GM12873 (cell line): ENCODE measurements at regions not wholly inside any gene's neighbourhood (a gene's known extent, or its start where the extent isn't known, plus 50 kb on each side); places are given as distances from the start of the nearest gene placed in this dataset.

Experiments
- TF ChIP-seq, protein P1 (sequence below): IDR thresholded peaks from 2 replicates; pipeline ENCODE4 v1.5.1; 2012; ENCODE audit warnings: low read depth, mild to moderate bottlenecking, moderate library complexity, low read length, control low read depth; ENCODE audit not compliant: insufficient read depth; ENCODE audit errors: missing control alignments

DNA sequence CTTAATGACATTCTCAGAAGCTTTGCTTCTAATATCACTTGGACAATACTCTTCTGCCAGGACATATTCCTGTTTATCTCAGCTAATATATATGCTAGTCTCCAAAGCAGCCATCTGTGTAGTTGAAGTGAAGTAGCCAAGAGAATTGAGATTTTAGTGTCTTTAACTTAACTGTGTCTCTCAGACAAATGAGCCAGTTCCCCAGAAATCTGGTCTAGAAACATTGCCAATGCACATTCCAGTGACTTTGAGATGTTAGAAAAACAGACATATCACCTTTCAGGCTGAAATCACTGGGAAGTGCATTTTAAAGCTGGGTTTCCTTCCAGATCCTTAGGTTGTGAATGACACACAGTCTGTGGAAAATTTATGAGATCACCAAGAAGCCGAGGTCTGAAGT is 114.6 kb downstream of the MTX3 start:
- TF ChIP-seq, protein P1, sequence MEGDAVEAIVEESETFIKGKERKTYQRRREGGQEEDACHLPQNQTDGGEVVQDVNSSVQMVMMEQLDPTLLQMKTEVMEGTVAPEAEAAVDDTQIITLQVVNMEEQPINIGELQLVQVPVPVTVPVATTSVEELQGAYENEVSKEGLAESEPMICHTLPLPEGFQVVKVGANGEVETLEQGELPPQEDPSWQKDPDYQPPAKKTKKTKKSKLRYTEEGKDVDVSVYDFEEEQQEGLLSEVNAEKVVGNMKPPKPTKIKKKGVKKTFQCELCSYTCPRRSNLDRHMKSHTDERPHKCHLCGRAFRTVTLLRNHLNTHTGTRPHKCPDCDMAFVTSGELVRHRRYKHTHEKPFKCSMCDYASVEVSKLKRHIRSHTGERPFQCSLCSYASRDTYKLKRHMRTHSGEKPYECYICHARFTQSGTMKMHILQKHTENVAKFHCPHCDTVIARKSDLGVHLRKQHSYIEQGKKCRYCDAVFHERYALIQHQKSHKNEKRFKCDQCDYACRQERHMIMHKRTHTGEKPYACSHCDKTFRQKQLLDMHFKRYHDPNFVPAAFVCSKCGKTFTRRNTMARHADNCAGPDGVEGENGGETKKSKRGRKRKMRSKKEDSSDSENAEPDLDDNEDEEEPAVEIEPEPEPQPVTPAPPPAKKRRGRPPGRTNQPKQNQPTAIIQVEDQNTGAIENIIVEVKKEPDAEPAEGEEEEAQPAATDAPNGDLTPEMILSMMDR, result no peak

DNA sequence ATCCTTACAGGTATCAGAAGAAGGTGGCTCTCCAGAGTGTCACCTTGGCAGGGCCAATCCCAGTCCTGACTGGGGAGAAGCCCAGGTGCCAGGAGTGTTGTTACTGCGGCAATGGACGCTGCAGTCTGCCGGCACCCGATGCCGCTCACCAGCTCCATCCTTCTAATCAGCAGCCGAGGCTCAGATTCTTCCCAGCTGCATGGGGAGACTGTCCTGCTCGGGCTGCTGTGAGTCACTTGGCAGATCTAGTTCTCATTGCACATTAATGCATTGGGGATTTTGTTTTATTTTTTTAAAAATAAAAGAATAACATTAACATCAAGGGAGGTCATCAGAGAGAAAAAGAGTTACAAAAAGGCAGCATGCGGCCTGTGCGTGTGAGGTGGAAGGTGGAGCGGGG is 115.8 kb downstream of the MTX3 start:
- TF ChIP-seq, protein P1, result no peak

DNA sequence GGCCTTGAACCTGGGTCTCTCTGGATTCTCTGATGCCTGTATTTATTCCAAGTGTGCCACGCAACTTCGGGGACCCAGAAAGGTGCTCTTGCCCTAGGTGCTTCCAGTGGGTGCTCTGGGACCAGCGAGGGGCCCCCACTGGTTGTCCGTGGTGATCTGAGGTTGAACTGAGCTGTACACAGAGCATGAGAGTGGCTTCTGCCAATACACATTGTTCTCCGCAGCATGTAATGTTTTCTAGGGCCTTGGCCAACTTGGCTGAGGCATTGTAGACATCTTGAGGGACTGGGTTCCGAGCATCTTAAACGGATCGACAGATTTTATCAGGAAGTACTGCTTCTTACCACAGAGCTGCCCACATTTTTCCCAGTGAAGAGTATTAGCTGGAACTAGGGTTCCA is 117.9 kb downstream of the MTX3 start:
- TF ChIP-seq, protein P1, result no peak

DNA sequence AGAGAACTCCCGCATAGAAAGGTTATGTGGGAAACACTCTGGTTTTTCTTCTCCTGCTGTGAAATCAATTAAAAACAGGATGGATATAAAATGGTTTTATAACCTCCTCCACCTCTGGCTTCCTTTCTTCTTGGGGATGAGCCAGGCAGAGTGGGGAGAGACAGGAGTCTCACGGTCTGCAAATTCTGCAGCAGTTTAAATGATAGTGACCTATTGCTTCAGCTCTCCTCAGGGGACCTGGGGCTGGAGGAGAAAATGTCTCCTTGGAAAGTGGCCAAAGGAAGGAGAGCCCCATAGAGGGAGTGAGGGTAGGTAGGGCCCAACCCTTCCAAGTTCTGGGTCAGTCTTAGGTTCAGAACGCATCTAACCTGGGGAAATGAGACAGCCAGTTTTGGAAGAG is 118.8 kb downstream of the MTX3 start:
- TF ChIP-seq, protein P1, result no peak

DNA sequence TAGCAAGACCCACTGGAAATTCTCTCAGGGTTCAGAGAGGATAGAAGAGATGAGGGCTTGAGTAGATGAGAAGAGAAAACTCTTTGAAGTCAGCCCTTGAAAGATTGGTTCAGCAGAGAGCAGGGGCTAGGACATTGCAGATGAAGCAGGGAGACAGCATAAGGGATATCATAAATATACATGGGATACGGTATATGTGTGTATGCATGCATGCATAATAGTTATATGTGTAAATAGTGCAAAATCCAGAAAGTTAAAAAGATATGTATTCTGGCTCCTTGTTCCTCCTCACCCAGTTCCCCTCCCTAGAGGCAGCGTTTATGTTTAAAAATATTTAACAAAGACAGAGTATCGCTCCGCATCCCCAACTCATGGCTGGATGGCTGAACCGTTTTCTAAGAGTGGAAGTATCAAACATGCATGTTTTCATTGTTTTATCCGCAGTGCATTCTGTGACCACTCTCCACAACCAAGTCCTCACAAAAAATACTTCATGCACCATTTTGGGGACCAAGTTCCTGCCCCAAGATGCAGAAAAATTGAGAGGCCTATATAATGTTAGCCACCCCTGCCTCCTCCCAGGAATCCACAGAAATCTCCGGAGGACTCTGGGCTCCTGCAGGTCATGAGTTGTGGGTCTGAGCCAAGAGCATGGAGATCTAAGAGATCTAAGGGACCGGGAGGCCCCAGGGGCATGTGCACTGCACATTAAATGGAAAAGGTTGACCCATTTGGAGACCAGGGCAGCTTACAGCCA is 119.5 kb downstream of the MTX3 start:
- TF ChIP-seq, protein P1, result no peak

DNA sequence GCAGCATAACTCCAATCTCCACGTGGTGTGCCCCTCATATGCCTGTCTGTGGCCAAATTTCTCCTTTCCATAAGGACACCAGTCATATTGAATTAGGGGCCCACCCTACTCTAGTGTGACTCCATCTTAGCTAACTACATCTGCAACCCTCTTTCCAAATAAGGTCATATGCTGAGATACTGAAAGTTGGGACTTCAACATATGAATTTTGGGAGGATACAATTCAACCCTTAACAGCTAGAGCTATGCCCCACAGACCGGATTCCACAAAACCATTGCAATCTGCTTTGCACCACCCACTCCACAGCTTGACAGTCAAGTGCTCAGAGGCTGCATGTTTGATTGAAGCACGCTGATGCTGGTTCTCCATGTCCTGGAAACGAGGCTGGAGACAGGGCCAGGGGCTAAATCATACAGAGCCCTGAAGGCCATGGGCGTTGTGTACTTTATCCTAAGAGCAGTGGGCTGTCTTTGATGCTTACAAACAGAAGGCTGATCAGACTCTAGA is 122.8 kb downstream of the MTX3 start:
- TF ChIP-seq, protein P1, result no peak

DNA sequence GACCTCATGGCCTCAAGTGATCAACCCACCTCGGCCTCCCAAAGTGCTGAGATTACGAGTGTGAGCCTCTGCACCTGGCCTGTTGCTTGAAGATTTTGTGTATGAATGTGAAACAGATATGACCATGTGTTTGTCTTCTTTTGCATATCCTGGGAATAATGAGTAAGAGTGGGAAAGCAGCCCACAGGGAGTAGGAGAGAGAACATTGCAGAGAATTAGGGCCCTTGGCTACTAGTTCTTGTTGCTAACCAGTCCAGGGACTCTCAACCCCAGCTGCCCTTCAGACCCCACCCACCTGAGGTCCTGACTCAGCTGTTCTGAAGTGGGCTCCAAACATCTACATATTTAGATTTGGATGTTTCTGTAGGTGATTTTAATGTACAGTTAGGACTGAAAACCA is 125.5 kb downstream of the MTX3 start:
- TF ChIP-seq, protein P1, result no peak
